HG03066 (cell line): ENCODE measurements at regions not wholly inside any gene's neighbourhood (a gene's known extent, or its start where the extent isn't known, plus 50 kb on each side); places are given as distances from the start of the nearest gene placed in this dataset.

Experiments
- ATAC-seq: cut with Tn5 transposase; IDR thresholded peaks from one replicate; pipeline ENCODE4 v1.9.1; 2021; ENCODE audit warnings: low read depth; ENCODE audit not compliant: unreplicated experiment

DNA sequence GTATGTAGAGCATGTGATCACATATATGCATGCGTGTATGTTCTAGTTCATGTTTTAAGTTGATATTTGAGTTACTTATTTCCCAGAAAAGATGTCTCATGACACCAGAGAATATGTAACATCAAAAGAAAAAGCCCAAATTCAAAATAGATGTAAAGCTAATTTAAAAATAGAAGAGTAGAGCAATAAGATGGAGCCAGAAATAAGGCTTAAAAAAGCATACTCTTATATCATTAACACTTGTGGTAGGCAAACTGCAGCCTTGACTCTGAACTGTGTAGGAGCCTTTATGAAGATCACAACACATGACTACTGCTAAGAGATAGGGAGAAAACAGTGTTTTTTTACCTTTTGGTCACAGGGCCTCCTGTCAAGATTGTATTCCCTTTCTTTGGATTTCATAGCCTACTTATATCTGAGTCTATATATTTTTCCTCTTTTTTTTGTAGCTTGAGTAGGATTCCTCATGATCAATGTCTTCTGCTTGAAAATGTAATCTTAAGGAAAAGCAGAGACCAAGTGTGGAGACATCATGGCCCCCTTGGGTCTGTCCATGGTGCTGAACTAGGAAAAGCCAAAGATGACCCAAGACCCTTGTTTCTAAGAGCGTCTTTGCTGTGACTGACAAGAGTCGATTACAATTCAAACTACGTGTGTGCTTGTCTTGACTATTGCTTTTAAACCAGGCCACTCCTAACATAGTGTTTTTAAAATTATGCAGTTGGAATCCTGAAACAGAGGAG lies 390.4 kb downstream of the SHISA9 start:
- ATAC-seq: no peak

DNA sequence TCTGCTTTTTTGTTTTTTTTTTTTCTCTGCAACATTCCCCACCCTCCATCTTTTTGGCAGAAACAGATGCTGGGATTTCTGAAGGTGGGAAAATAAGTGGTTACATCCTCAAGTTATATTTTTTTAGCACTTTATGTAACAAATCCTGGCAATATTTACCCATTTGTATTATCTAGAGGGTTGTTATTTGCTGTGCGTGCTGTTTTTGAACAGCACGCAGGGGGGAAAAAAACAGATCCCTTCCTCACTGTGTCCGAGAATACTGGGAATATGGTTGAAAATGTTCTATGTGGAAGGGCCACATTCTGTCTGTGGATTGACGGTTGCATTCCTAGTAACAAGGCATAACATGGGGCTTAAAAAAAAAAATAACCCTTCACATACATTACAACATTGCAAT lies 394.8 kb downstream of the SHISA9 start:
- ATAC-seq: no peak

DNA sequence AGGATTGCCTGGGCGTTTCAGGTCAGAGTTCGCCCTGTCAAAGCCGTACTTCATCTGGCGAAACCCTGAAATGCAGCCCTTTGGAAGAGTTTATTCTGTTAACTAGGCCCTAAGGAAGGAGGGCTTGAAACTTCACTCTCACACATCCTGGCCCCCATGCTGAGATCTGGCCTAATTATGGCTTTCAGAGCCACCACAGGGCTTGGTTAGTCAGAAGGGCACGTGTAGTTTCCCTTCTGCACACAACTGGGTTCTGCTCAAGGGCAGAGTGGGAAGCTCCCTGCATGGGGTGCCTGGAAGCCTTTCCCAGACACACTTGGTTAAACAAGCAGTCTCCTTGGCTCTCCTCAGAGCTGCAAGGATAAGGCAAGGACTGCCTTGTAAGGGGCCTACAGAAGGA lies 397.3 kb downstream of the SHISA9 start:
- no peak for ATAC-seq

DNA sequence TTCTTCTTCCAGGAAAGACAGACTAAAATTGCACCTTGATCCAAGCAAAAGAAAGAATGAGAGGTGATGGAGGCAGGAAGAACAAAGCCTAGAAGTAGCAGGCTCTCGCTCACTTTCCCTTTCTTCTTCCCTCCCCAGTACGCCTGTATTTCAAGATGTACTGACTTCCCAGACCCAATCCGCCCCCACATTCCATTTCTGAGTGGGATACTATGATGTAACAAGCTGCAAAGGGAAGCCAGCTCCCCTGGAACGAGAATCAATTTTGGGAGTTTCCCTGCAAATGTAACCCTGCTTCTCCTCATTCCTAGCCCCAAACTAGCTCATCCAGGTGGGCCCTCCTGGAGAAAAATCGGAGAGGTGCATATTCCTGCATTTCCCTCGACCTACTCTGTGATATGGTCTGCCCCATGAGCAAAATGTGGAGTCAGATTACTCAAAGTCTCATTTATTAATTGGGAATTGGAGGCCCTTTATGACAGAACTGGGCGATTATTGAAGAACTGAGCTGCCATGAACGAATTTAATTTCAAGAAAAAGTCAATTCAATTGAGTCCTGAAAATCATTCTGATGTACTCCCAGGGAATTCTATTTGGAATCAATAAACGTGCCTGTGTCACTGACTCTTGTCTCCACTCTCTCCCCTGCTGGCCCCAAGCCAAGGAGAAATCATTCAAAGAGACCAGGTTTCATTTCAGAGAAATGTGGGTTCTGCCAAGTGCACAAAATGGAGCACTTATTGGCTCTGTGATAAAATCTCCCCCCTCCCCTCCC lies 398.9 kb downstream of the SHISA9 start:
- ATAC-seq: no peak

DNA sequence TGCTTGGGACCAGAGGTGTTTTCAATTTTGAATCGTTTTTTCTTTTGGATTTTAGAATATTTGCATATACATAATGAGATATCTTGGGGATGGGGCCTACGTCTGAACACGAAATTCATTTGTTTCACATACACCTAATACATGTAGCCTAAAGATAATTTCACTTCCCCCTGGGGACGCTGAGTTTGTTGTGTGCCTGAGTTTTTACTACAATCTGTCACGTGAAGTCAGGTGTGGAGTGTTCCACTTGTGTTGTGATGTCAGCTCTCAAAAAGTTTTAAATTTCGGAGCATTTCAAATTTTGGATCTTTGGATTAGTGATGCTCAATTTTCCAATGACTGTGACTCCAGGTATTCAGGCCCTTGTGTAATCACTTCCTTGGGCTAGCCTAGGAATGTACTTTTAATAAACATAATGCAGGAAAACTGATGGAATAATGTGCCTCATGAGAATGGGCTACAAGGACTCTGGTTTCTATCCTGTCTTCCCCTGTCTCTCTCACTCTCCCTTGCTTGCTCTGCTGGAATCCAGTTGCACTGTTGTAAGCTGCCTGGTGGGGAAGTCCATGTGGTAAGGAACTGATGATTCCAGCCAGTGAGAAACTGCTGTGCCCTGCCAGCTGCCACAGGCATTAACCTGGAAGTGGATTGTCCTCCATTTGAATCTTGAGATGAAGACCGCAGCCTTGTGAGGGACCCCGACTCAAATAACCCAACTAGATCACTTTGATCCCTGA lies 403.8 kb downstream of the SHISA9 start:
- ATAC-seq: no peak

DNA sequence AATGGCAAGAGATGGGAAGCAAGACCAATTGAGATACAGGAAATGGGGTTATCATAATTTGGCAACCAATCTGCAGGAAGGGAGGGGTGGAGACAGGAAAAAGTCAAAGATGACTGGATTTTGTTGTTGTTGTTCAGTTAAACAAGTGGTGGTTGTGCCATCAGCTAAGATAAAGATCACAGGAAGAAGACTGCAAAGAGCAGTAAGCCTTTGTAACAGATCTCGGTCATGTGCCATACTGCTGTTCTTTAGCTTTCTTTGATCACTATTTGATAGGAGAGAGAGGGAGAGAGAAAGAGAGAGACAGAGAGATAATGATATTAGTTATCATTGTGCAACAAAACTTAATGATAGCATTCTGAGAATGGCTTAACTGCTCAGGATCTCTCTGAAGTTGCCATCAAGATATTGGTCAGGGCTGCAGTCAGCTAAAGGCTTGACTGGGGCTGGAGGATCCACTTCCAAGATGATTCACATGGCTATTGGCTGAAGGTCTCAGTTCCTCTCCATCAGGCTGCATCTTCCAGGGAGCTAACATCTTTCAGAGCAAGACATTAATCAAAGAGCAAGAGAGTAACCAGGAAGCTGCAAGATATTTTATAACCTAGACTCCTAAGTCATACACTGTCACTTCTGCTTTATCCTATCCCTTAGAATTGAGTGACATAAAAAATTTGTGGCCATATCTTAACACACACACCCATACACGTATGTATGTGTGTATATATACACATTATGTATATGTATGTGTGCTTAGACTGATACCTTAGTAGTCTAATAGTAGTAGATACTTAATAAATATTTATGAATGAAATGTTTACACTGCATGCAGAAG lies 405.0 kb downstream of the SHISA9 start:
- no peak for ATAC-seq

DNA sequence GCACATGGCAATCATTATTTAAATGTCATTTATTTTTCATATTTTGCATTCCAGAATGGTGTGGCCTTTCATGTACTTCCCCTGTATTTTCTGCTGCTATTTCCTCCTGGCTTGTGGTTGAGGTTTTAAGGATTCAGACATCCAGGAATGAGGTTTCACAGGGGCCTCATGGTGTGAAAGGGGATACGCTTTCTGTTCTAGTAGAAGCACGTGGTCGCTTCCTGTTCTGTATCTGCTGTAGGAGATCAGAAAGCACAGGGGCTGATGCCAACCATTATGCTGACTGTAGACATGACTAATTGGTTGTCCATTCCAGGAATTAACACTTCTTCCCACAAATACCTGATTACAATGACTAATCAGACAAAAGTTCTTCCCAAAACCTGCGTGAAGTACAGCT lies 405.9 kb downstream of the SHISA9 start:
- ATAC-seq: no peak

DNA sequence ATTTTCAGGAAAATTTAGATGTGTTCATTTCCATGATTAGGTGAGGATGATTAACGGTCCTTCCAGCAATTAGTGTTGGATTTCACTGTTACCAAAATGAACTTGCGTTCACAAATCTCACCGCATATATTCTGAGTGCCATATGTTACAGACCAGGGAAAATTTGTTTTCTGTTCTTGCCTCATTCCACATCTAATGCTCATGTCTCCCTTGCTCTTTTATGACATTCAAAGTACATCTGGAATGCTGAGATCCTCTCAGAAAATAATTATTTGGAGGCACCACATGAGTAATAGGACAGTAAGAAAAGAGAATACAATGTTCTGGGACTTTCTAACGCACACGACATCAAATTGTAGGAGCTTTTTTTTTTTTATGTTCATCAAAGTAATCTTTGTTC lies 406.5 kb downstream of the SHISA9 start:
- no peak for ATAC-seq

DNA sequence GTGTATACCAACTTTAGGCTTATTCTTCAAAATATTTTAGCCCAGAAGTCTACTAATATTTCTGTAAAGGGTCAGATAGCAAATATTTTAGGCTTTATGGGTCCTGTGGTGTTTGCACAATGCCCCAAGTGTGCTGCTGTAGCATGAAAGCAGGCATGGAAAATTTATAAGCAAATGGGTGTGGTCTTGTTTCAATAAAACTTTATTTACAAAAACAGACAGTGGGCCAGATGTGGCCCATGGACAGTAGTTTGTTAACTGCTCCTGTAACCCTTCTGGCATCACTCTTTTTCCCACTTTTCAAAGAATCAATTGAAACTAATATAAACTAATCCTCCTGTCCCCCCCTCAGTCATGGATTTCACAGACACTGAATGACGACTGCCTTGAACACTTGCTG lies 410.7 kb downstream of the SHISA9 start:
- ATAC-seq: no peak

DNA sequence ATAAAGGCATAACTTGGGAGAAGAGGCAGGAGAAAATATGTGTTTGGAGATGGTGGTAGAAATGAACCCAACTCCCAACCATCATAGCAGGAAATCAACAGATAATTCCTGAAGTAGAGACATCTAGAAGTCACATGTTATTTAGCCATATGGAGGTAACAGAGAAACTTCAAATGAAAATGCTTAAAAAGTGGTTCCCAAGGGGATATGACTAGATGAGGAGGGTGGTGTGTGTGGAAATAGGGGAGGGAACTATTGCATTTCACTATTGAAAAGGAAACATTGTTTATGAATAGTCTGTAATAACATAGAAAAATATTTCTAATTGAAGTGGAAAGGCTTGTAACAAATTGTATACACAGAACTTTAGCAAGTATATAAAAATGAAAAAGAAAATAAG lies 412.0 kb downstream of the SHISA9 start:
- no peak for ATAC-seq

DNA sequence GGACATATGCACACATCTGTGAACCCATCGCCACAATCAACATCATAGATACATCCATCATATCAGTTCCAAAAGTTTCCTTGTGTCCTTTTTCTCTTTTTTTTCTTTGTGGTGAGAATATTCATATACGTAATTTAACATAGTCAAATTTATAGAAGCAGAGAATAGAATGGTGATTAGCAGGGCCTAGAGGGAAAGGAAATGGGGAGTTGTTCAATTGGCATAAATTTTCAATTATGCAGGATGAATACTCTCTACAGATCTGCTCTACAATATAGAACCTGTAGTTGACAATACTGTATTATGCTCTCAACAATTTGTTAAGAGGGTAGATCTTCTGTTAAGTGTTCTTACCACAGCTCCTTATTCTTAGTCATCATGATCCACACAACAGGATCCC lies 413.2 kb downstream of the SHISA9 start:
- ATAC-seq: no peak

DNA sequence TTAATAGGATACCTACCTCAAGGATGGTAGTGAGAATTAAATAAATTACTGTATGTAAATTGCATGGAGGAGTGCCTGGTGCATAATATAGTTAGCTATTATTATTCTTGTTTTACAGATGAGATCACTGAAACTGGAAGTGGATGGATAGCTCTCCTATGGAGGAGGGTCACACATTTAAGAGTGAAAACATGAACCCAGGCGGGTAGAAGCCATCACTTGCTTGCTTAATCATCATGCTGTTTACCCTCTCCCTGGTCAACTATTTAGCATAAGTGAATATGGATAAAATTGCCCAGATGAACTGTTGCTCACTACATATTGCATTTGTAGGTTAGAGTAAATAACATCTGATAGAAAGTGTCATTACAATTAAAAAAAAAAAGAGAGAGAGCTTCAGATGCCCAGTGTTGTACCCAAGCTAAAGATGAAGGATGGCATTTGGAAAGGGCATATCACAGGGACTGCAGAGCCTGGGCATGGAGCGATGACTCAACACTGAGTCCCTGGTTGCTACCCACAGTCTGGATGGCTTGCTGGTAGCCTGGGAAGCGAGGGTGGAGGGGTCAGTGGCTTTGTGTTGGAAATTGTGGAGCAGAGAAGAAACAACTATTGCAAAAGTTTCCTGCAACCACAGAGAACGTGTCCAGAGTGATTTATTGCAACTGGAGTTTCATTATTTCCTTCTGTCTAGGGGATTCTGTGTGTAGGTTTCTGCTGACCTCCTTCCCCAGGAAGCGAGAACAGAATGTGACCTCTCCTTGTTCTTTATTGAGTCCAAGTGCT lies 414.4 kb downstream of the SHISA9 start:
- no peak for ATAC-seq

DNA sequence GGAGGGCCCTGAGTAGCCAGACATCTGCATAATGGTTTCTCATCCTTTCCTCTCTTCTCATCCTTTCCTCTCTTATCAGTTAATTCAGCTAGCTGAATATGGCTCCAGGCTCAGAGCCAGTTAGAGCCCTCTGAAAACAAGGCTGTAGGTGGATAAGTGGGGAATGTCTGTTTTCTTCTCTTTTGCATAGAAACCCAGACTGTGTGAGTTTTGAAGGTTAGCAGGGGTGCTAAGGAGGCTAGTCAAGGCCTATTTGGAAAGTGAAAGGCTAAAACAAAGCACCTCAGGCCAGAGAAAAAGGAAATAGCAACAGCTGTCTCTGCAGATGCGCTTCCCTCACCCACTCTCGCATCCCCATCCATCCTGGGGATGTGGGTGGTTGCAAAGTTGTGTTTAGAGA lies 420.9 kb downstream of the SHISA9 start:
- no peak for ATAC-seq

DNA sequence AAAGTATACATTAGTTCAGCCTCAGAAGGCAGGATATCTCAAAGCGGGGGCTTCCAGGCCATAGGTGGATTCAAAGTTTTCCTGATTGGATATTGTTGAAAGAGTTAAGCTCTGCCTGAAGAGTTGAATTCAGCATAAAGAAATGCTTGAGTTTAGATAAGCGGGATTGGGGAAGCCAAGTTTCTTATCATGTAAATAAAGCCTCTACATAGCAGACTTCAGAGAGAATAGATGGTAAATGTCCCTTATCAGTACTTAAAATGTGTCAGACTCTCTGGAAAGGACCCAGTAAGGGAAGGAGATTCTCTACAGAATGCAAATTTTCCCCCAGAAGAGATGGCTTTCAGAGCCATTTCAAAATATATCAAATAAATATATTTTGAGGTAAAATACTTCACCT lies 423.5 kb downstream of the SHISA9 start:
- no peak for ATAC-seq

DNA sequence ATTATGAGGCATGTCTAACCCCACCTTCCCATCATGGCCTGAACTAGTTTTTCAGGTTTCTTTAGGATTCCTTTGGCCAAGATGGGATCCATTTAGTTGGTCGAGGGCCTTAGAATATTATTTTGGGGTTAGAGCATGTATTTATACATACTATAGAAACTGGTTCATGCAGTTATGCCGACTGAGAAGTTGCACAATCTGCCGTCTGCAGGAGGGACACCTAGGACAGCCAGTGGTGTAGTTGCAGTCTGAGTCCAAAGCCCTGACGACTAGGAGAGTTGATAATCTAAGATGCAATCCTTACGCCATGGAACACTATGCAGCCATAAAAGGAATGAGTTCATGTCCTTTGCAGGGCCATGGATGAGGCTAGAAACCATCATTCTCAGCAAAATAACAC lies 424.0 kb downstream of the SHISA9 start:
- no peak for ATAC-seq

DNA sequence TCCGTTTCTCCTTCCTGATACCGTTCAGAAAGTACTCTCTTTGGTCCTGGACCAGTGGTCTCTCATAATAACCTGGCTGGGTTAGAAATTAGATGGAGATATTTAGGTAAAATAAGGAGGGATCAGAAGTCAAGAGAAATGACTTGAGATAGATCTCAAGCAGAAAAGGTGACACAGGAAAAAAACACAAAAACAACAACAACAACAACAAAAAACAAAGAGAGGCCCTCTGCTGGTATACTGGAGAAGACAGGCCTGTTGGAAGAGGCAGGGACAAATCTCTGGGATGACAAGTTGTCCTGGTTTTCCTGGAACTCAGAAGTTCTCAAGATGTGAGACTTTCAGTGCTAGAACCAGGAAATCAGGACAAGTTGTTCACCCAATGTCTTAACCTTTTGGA lies 430.5 kb downstream of the SHISA9 start:
- no peak for ATAC-seq

DNA sequence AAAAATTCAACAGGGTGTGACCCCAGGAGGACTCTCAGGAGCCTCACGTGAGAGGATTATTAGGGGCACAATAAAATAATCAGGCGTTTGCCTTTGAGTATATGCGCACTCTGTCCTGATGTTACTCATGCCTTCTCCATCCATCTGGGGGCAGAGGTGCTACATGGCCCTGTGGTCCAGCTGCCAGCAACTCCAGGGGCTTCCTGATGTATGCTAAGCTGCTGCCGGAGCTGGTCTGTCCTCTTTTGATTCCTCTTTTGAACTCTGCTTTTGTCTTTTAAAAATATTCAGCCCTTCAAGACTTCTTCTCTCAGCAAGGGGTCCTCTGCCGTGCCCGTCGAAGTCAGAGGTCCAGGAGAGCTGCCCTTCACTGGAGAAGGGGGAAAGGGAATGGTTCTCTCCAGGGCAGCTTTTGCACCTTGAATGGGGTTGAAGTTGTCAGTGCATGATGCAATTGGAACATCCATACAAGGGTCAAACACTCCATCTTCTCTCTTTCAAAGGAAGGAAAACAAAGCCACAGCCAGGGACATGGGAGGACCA lies 431.4 kb downstream of the SHISA9 start:
- ATAC-seq: no peak

DNA sequence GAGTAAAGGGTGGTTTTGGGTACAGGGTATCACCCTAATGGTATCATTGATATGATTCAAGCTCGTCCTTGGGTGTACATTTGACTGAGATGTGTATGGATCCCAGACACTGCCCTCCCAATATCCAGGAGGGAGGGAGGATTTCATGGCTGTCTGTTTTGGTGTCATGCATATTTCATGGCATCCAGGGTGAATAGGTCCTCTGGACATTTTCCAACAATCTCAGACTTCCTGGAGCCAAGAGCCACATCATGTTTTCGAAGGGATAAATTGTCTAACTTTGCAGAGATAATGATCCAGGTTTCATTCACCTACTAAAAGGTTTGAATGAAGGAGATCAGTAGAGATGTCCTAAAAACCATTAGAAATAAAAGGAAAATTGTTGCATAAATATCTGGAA lies 431.9 kb downstream of the SHISA9 start:
- no peak for ATAC-seq

DNA sequence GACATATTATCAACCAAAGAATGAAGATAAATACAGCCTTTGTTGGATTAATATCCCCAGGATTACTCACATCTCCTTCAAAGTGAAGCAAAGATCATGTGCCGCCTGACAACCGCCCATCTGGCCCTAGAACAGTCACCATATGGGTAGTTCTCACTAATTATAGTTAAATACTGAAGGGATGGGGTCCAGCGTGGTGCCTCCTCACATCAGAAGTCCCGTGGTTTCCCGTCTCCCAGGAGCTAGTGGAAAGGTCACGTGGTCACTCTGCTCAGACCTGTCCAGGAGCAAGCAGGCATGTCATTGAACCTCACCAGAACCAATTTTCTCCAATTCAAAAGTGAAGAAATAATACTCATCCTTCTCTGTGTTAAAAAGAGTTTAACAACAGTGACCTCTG lies 434.5 kb downstream of the SHISA9 start:
- ATAC-seq: no peak

DNA sequence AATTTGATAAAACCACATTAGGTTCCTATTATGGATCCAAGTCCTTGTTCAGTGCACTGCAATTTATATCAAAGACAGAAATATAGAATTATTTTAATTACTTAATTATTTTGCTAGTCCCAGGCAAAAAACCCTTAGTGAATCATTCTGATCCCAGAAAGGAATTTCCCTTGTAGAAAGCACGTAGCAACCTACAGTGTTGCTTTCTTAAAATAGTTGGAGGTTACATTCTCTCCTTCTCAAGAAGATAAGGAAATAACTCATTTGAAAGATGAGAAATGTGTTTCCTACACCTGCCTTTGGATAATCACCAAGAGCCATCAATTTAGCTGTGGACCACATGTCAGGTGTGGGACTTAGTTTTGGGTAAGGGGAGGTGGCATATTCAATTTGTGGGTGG lies 434.9 kb downstream of the SHISA9 start:
- no peak for ATAC-seq
